ENCODE measurements at regions not wholly inside any gene's neighbourhood (a gene's known extent, or its start where the extent isn't known, plus 50 kb on each side); places are given as distances from the start of the nearest gene placed in this dataset.

DNA sequence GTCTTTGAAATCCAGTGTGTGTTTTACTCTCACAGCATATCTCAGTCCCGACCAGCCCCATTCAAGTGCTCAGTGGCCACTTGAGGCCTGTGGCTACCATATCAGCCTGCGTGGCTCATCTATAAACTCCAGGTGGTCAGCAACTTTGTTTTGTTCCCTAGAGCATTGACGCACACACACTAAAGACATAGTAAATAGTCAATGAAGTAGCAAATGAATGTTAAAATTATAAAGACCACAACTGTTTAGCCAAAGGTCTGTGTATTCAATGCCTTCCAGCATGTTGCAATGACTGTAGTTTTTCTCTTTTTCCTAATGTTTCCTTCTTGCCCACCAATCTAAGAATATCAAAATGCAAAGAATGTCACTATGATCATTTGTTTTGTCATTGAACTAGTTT lies 238.2 kb upstream of the ZNF217 start:
- TF ChIP-seq, protein P1, sequence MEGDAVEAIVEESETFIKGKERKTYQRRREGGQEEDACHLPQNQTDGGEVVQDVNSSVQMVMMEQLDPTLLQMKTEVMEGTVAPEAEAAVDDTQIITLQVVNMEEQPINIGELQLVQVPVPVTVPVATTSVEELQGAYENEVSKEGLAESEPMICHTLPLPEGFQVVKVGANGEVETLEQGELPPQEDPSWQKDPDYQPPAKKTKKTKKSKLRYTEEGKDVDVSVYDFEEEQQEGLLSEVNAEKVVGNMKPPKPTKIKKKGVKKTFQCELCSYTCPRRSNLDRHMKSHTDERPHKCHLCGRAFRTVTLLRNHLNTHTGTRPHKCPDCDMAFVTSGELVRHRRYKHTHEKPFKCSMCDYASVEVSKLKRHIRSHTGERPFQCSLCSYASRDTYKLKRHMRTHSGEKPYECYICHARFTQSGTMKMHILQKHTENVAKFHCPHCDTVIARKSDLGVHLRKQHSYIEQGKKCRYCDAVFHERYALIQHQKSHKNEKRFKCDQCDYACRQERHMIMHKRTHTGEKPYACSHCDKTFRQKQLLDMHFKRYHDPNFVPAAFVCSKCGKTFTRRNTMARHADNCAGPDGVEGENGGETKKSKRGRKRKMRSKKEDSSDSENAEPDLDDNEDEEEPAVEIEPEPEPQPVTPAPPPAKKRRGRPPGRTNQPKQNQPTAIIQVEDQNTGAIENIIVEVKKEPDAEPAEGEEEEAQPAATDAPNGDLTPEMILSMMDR (IDR thresholded peaks at IDR 0.05), result no peak
- TF ChIP-seq POLR2A (IDR thresholded peaks at IDR 0.05) (no peak), POLR2AphosphoS5 (IDR thresholded peaks at IDR 0.05) (no peak)

Data from breast epithelium (tissue), 3 donors.